Suprapubic skin (tissue), 3 donors: ENCODE measurements at regions not wholly inside any gene's neighbourhood (a gene's known extent, or its start where the extent isn't known, plus 50 kb on each side); places are given as distances from the start of the nearest gene placed in this dataset.

Experiments used
- EP300 ChIP-seq: sonication (generic); formaldehyde crosslinking; IDR thresholded peaks from one replicate; pipeline ENCODE4 v1.6.1; 2017; ENCODE audit warnings: antibody characterized with exemption
- TF ChIP-seq, protein P1 (sequence below), 2 donors: fragments of 200-600 bp in 1 of 2; fragments of 450-650 bp in 1 of 2; sonication (generic) in 1 of 2; IDR thresholded peaks; one replicate each; pipeline ENCODE4 v1.5.1; 2016 to 2019; ENCODE audit warnings: antibody characterized with exemption in 2 of 2, mild to moderate bottlenecking in 1 of 2, moderate library complexity in 1 of 2

DNA sequence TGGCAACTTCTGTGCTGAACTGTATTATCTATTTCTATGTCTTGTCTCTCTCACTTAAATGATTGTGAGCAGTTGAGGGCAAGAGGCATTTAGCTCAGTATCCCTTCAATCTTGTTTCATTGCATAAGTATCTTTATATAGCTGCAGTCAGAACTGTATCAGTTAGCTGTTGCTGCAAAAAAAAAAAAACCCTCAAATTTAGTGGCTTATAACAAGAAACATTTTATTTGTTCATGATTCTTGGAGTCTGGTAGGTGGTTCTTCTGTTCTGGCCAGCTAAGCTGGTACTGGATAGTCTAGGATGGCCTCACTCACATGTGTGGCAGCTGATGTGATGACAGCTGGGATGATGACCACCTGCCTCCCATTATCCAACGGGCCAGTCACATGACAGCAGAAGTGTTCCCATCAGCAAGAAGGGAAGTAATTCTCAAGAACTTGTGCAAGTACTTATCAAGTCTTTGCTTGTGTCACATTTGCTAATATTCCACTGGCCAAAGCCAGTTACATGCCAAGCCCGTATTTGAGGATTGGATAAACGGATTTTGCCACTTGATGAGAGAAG is 67.8 kb downstream of the SLC4A3 start:
- TF ChIP-seq, protein P1, sequence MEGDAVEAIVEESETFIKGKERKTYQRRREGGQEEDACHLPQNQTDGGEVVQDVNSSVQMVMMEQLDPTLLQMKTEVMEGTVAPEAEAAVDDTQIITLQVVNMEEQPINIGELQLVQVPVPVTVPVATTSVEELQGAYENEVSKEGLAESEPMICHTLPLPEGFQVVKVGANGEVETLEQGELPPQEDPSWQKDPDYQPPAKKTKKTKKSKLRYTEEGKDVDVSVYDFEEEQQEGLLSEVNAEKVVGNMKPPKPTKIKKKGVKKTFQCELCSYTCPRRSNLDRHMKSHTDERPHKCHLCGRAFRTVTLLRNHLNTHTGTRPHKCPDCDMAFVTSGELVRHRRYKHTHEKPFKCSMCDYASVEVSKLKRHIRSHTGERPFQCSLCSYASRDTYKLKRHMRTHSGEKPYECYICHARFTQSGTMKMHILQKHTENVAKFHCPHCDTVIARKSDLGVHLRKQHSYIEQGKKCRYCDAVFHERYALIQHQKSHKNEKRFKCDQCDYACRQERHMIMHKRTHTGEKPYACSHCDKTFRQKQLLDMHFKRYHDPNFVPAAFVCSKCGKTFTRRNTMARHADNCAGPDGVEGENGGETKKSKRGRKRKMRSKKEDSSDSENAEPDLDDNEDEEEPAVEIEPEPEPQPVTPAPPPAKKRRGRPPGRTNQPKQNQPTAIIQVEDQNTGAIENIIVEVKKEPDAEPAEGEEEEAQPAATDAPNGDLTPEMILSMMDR (IDR thresholded peaks at IDR 0.05) = no peak
- TF ChIP-seq EP300 = no peak
